ENCODE measurements at regions not wholly inside any gene's neighbourhood (a gene's known extent, or its start where the extent isn't known, plus 50 kb on each side); places are given as distances from the start of the nearest gene placed in this dataset.

DNA sequence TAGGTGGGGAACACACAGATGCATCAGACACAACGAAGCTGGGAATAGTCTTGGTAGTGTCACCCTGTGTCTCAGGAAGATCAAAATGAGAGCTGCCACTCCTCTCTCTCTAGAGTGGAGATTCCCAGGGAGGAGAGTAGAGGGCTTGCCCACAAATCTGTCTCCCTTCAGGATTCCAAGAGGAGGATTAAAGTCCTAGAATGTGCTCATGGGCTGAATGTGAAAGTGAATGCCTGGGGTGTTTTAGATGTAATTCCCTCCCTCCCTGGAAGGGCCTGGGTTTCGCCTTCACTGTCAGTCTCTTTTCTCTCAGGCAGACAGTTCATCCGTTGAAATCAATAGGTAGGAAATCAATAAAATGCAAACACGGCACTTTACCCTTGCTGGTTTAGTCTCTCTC lies 282.6 kb upstream of the PPARGC1A start:
- Histone ChIP-seq H3K27me3 (no peaks in the 10 kb centered on the region), H3K4me1 (no peaks in the 10 kb centered on the region), H3K9ac (ENCODE audit: low read depth in 2 of 2, low read length in 2 of 2) (no peak overlapping the region), H3K9me3 (no peaks in the 10 kb centered on the region), H3K36me3 (no peaks in the 10 kb centered on the region), H3K4me3 (no peak overlapping the region), H3K27ac (no peak overlapping the region)
- no peak for DNase-seq
- TF ChIP-seq, protein P1, sequence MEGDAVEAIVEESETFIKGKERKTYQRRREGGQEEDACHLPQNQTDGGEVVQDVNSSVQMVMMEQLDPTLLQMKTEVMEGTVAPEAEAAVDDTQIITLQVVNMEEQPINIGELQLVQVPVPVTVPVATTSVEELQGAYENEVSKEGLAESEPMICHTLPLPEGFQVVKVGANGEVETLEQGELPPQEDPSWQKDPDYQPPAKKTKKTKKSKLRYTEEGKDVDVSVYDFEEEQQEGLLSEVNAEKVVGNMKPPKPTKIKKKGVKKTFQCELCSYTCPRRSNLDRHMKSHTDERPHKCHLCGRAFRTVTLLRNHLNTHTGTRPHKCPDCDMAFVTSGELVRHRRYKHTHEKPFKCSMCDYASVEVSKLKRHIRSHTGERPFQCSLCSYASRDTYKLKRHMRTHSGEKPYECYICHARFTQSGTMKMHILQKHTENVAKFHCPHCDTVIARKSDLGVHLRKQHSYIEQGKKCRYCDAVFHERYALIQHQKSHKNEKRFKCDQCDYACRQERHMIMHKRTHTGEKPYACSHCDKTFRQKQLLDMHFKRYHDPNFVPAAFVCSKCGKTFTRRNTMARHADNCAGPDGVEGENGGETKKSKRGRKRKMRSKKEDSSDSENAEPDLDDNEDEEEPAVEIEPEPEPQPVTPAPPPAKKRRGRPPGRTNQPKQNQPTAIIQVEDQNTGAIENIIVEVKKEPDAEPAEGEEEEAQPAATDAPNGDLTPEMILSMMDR (IDR thresholded peaks at IDR 0.05): no peak
- intact Hi-C loops (cut with DNase I): no loop called here

DNA sequence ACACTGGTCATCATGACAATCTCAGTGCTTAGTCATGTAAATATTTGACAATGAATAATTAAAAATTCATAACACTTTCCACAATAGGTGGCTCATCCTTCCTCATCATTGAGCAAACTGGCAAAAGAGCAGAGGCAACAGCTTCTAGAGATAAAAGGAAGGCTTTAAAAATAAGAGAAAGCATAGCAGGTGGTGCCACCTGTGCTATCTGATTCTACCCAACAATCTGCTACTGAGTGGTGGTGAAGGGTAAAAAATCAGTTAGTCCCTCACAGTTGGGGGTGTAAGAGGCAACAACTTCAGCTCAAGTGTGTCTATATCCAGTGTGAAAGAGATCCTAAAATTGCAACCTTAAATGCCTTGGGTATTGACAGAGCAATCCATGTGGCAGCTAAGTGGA lies 280.1 kb upstream of the PPARGC1A start:
- intact Hi-C loops (cut with DNase I): no loop called here
- TF ChIP-seq, protein P1 (IDR thresholded peaks at IDR 0.05): no peak
- no peak overlapping the region for H3K27ac ChIP-seq

DNA sequence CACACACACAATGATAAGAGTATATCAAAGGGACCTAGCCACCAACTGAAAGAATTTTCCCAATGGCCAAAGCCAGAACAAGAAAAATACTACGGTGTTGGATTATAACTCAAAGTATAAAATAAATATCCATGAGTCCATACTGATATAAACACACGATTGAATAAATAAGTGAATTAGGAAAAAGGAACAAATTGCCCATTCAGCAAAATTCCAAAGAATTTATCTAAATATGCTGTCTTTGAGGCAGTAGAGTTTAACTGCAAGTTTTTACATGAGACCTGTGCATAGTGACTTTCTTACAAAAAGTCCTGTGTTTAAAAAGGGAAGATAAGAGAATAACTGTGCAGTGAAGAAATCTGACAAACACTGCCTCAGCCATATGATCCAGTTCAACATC lies 278.8 kb upstream of the PPARGC1A start:
- Histone ChIP-seq H3K4me3 (no peak overlapping the region), H3K9ac (ENCODE audit: low read depth in 2 of 2, low read length in 2 of 2) (no peak overlapping the region), H3K4me1 (no peaks in the 10 kb centered on the region), H3K9me3 (no peaks in the 10 kb centered on the region), H3K36me3 (no peaks in the 10 kb centered on the region), H3K27me3 (no peaks in the 10 kb centered on the region), H3K27ac (no peak overlapping the region)
- TF ChIP-seq, protein P1 (IDR thresholded peaks at IDR 0.05): no peak
- intact Hi-C loops (cut with DNase I): no loop called here
- DNase-seq: no peak

More for the DNA sequence above, 280.1 kb upstream of the PPARGC1A start:
- Histone ChIP-seq H3K27me3 (no peaks in the 10 kb centered on the region), H3K9me3 (no peaks in the 10 kb centered on the region), H3K4me1 (no peaks in the 10 kb centered on the region), H3K9ac (ENCODE audit: low read depth in 2 of 2, low read length in 2 of 2) (no peak overlapping the region), H3K4me3 (no peak overlapping the region), H3K36me3 (no peaks in the 10 kb centered on the region)
- no peak for DNase-seq

DNA sequence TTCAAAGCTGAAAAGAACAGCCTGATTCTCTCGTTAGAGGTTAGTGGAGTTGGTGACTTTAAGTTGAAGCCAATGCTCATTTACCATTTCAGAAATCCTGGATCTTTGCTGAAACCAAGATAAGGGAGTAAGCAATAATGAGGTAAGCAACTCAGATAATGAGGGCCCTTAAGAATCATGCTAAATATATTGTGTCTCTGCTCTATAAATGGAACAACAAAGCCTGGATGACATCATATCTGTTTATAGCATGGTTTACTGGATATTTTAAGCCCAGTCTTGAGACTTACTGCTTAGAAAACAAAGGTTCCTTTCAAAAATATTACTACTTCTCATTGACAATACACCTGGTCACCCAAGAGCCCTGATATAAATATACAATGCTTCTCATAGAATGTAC lies 276.7 kb upstream of the PPARGC1A start:
- Histone ChIP-seq H3K4me1 (no peaks in the 10 kb centered on the region), H3K9ac (ENCODE audit: low read depth in 2 of 2, low read length in 2 of 2) (no peak overlapping the region), H3K27ac (no peak overlapping the region), H3K27me3 (no peaks in the 10 kb centered on the region), H3K36me3 (no peaks in the 10 kb centered on the region), H3K9me3 (no peaks in the 10 kb centered on the region), H3K4me3 (no peak overlapping the region)
- TF ChIP-seq, protein P1 (IDR thresholded peaks at IDR 0.05): no peak
- intact Hi-C loops (cut with DNase I): no loop called here
- no peak for DNase-seq

DNA sequence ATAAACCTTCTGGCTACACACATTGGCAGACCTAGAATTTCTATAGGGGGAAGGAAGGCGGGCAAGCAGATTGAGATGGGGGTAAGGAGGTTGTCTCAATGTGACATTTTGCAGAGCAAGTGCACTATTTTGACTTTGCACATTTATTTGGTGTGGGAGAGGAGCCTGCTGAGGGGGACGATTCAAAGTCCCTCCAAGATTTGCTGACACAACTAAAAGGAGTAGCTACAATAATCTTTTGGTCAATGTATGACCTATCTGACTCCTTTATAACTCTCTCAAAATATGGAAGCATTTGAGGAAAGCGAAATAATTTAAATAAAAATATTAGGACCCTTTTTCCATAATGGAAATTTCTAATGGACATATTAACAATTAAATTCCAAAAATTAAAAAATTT lies 274.9 kb upstream of the PPARGC1A start:
- no peaks in the 10 kb centered on the region for H3K9me3 ChIP-seq
- H3K27me3 ChIP-seq: no peaks in the 10 kb centered on the region
- intact Hi-C loops (cut with DNase I): no loop called here
- H3K4me3 ChIP-seq: no peak overlapping the region
- TF ChIP-seq, protein P1 (IDR thresholded peaks at IDR 0.05): no peak
- H3K4me1 ChIP-seq: no peaks in the 10 kb centered on the region
- H3K9ac ChIP-seq (ENCODE audit: low read depth in 2 of 2, low read length in 2 of 2): no peak overlapping the region
- DNase-seq: no peak
- H3K36me3 ChIP-seq: no peaks in the 10 kb centered on the region
- H3K27ac ChIP-seq: no peak overlapping the region

Measured in colonic mucosa (tissue), 4 donors.